Right lobe of liver (tissue), 6 donors: ENCODE measurements at regions not wholly inside any gene's neighbourhood (a gene's known extent, or its start where the extent isn't known, plus 50 kb on each side); places are given as distances from the start of the nearest gene placed in this dataset.

Experiments used
- ATAC-seq, 4 donors: fragments of 200-7000 bp; cut with Tn5 transposase; one replicate each; pipeline ENCODE4 v1.9.1; 2020; ENCODE audit warnings: mild to moderate bottlenecking in 4 of 4, moderate library complexity in 4 of 4
- DNase-seq, 3 donors: peaks; one replicate each; pipeline ENCODE4 v3.0.0-alpha.2; 2020
- H3K27ac ChIP-seq, 3 donors: fragments of 200-600 bp; one replicate each; pipeline ENCODE4 v1.8.0; 2022
- H3K27me3 ChIP-seq, 2 donors: fragments of 200-600 bp; one replicate each; pipeline ENCODE4 v1.8.0; 2022
- H3K36me3 ChIP-seq, 4 donors: fragments of 200-600 bp; sonication (generic) in 1 of 4; one replicate each; pipeline versions ENCODE4 v1.5.1 to v1.8.0; 2017 to 2022; ENCODE audit warnings: control low read depth in 1 of 4
- H3K4me1 ChIP-seq, 4 donors: fragments of 200-600 bp; sonication (generic) in 1 of 4; one replicate each; pipeline versions ENCODE4 v1.5.1 to v1.8.0; 2017 to 2022; ENCODE audit warnings: control low read depth in 1 of 4
- H3K4me3 ChIP-seq, 3 donors: fragments of 200-600 bp; one replicate each; pipeline ENCODE4 v1.8.0; 2022
- H3K9me3 ChIP-seq, 4 donors: fragments of 200-600 bp; sonication (generic) in 1 of 4; one replicate each; pipeline versions ENCODE4 v1.5.1 to v1.8.0; 2017 to 2022; ENCODE audit warnings: control low read depth in 1 of 4
- CTCF ChIP-seq, 4 donors: fragments of 200-600 bp in 3 of 4; fragments of 450-650 bp in 1 of 4; IDR thresholded peaks; one replicate each; pipeline versions ENCODE4 v1.5.1 to v1.8.0; 2016 to 2022; ENCODE audit warnings: antibody characterized with exemption in 4 of 4, mild to moderate bottlenecking in 2 of 4
- POLR2A ChIP-seq: fragments of 450-650 bp; IDR thresholded peaks from one replicate; pipeline ENCODE4 v1.6.1; 2017; ENCODE audit warnings: antibody characterized with exemption, mild to moderate bottlenecking
- WGBS: methylation state at CpG from one replicate; pipeline ENCODE4 v1.1.6; 2018; ENCODE audit warnings: low coverage, low lambda C conversion rate; ENCODE audit not compliant: insufficient coverage; ENCODE audit errors: missing lambda C conversion rate; 5-methylcytosine and 5-hydroxymethylcytosine counted together
- intact Hi-C, 2 donors: fragments of 100-400 bp; cut with DNase I; formaldehyde crosslinking; loops; one replicate each; pipeline versions ENCODE4 v1.11.2 to v1.14.1; 2022
- donor health status: DM: no; HTN: yes; CAD: no.
- donor health status: DM: no; HTN: no; CAD: no.
- donor health status: DM: no; HTN: no; CAD: no.
- donor health status: DM: no; HTN: yes; CAD: no.
- donor health status: DM: no; HTN: yes; CAD: no.

- WGBS, result 25% methylated on average over 7 of the region's 8 CpGs
Measured at GRCh38 chr10:6648894-6649720, 69.0 kb upstream of the PRKCQ start.

GRCh38 chr10:6647811-6648526 is 67.9 kb upstream of the PRKCQ start:
- no peaks in the 10 kb centered on the region for H3K27me3 ChIP-seq
- H3K4me3 ChIP-seq, result no peak overlapping the region
- TF ChIP-seq CTCF (IDR thresholded peaks at IDR 0.05) (peak; percentile 40 to 77 (median 72)), POLR2A (no peak)
- H3K4me1 ChIP-seq, result no peaks in the 10 kb centered on the region
- H3K9me3 ChIP-seq, result no peaks in the 10 kb centered on the region
- DNase-seq (peak in 2 of 3 donors; percentile 39 to 52), ATAC-seq (peak; percentile 81 to 98 (median 90))
- intact Hi-C loops, result loop anchor here in 1 of 2 donors (10.0 kb wide), 1 partner anchor 73 kb away; no protein-coding TSS in a partner anchor
- no peak overlapping the region for H3K27ac ChIP-seq
- WGBS, result 29% methylated on average over 11 of the region's 13 CpGs
- H3K36me3 ChIP-seq, result no peaks in the 10 kb centered on the region

More at GRCh38 chr10:6648894-6649720, 69.0 kb upstream of the PRKCQ start:
- Histone ChIP-seq H3K4me3 (no peak overlapping the region), H3K4me1 (no peaks in the 10 kb centered on the region), H3K27me3 (no peaks in the 10 kb centered on the region), H3K9me3 (no peaks in the 10 kb centered on the region), H3K27ac (no peak overlapping the region), H3K36me3 (no peaks in the 10 kb centered on the region)
- ATAC-seq (no peak), DNase-seq (no peak)
- TF ChIP-seq POLR2A, result no peak
- TF ChIP-seq CTCF (IDR thresholded peaks at IDR 0.05), result no peak
- intact Hi-C loops, result loop anchor here in 1 of 2 donors (10.0 kb wide), 1 partner anchor 74 kb away; no protein-coding TSS in a partner anchor

- DNase-seq, result no peak
- 37% methylated on average over 3 of the region's 3 CpGs for WGBS
- Histone ChIP-seq H3K36me3 (no peaks in the 10 kb centered on the region), H3K27me3 (no peaks in the 10 kb centered on the region), H3K4me1 (no peaks in the 10 kb centered on the region), H3K27ac (no peak overlapping the region), H3K9me3 (no peaks in the 10 kb centered on the region), H3K4me3 (no peak overlapping the region)
- ATAC-seq, result no peak
- TF ChIP-seq CTCF (IDR thresholded peaks at IDR 0.05), result no peak
- no peak for TF ChIP-seq POLR2A
- intact Hi-C loops, result loop anchor here in 1 of 2 donors (10.0 kb wide), 1 partner anchor 69 kb away; no protein-coding TSS in a partner anchor
Measured at GRCh38 chr10:6643962-6644361, 63.9 kb upstream of the PRKCQ start.

GRCh38 chr10:6642876-6643275 is 62.8 kb upstream of the PRKCQ start:
- H3K4me3 ChIP-seq, result no peak overlapping the region
- H3K4me1 ChIP-seq, result no peaks in the 10 kb centered on the region
- no peaks in the 10 kb centered on the region for H3K9me3 ChIP-seq
- no peak overlapping the region for H3K27ac ChIP-seq
- WGBS, result 14% methylated on average over 4 of the region's 5 CpGs
- intact Hi-C loops, result loop anchor here in 1 of 2 donors (10.0 kb wide), 1 partner anchor 68 kb away; no protein-coding TSS in a partner anchor
- H3K36me3 ChIP-seq, result no peaks in the 10 kb centered on the region
- H3K27me3 ChIP-seq, result no peaks in the 10 kb centered on the region
- TF ChIP-seq POLR2A (no peak), CTCF (IDR thresholded peaks at IDR 0.05) (no peak)
- DNase-seq (no peak), ATAC-seq (no peak)
